OCI-M1 (cell line): ENCODE measurements at regions not wholly inside any gene's neighbourhood (a gene's known extent, or its start where the extent isn't known, plus 50 kb on each side); places are given as distances from the start of the nearest gene placed in this dataset.
"Not testable (repeated sequence)": the region's sequence is repeated elsewhere in the genome, so short reads cannot be mapped to it uniquely, and the experiment has no call there.

Experiments used
- DNase-seq: peaks from one replicate; lab custom pipeline; 2025; lab: John Stamatoyannopoulos, UW

GRCh38 chr3:144023543-144023942 is 51.9 kb downstream of the DIPK2A start:
- DNase-seq = not testable (repeated sequence)

- DNase-seq = peak; percentile 50
These were observed 57.3 kb downstream of the DIPK2A start for GRCh38 chr3:144028798-144029411.

GRCh38 chr3:144029769-144030168 is 58.1 kb downstream of the DIPK2A start:
- DNase-seq = no peak

GRCh38 chr3:144031938-144032337 is 60.3 kb downstream of the DIPK2A start:
- DNase-seq = no peak

- no peak for DNase-seq
These were observed 61.1 kb downstream of the DIPK2A start for GRCh38 chr3:144032531-144033239.

- no peak for DNase-seq
These were observed 61.6 kb downstream of the DIPK2A start for GRCh38 chr3:144033240-144033589.

GRCh38 chr3:144033863-144034262 is 62.2 kb downstream of the DIPK2A start:
- DNase-seq = no peak

GRCh38 chr3:144034715-144035290 is 63.2 kb downstream of the DIPK2A start:
- no peak for DNase-seq

GRCh38 chr3:144036498-144036897 is 64.9 kb downstream of the DIPK2A start:
- no peak for DNase-seq

GRCh38 chr3:144039661-144040060 is 68.0 kb downstream of the DIPK2A start:
- peak; percentile 19 for DNase-seq

GRCh38 chr3:144041960-144042556 is 70.4 kb downstream of the DIPK2A start:
- no peak for DNase-seq

GRCh38 chr3:144045766-144046165 is 74.1 kb downstream of the DIPK2A start:
- DNase-seq = no peak

- no peak for DNase-seq
These were observed 77.8 kb downstream of the DIPK2A start for GRCh38 chr3:144049374-144049773.

- DNase-seq = no peak
These were observed 79.6 kb downstream of the DIPK2A start for GRCh38 chr3:144051211-144051610.

GRCh38 chr3:144052275-144052674 is 80.7 kb downstream of the DIPK2A start:
- no peak for DNase-seq

GRCh38 chr3:144053121-144053520 is 81.5 kb downstream of the DIPK2A start:
- DNase-seq = no peak

GRCh38 chr3:144054766-144055165 is 83.1 kb downstream of the DIPK2A start:
- DNase-seq = no peak

- DNase-seq = no peak
These were observed 84.0 kb downstream of the DIPK2A start for GRCh38 chr3:144055604-144056003.

GRCh38 chr3:144058713-144059112 is 87.1 kb downstream of the DIPK2A start:
- DNase-seq = no peak

GRCh38 chr3:144059481-144059880 is 87.9 kb downstream of the DIPK2A start:
- no peak for DNase-seq

- no peak for DNase-seq
These were observed 89.3 kb downstream of the DIPK2A start for GRCh38 chr3:144060881-144061280.

GRCh38 chr3:144063306-144063705 is 91.7 kb downstream of the DIPK2A start:
- DNase-seq = no peak

- DNase-seq = no peak
These were observed 95.4 kb downstream of the DIPK2A start for GRCh38 chr3:144067059-144067458.
